H4 (cell line): ENCODE measurements at regions not wholly inside any gene's neighbourhood (a gene's known extent, or its start where the extent isn't known, plus 50 kb on each side); places are given as distances from the start of the nearest gene placed in this dataset.
"Not testable (repeated sequence)": the region's sequence is repeated elsewhere in the genome, so short reads cannot be mapped to it uniquely, and the experiment has no call there.

ENCODE experiments used
- DNase-seq: peaks from one replicate; pipeline ENCODE4 v3.0.0-alpha.2; 2015; ENCODE audit warnings: low spot score

DNA sequence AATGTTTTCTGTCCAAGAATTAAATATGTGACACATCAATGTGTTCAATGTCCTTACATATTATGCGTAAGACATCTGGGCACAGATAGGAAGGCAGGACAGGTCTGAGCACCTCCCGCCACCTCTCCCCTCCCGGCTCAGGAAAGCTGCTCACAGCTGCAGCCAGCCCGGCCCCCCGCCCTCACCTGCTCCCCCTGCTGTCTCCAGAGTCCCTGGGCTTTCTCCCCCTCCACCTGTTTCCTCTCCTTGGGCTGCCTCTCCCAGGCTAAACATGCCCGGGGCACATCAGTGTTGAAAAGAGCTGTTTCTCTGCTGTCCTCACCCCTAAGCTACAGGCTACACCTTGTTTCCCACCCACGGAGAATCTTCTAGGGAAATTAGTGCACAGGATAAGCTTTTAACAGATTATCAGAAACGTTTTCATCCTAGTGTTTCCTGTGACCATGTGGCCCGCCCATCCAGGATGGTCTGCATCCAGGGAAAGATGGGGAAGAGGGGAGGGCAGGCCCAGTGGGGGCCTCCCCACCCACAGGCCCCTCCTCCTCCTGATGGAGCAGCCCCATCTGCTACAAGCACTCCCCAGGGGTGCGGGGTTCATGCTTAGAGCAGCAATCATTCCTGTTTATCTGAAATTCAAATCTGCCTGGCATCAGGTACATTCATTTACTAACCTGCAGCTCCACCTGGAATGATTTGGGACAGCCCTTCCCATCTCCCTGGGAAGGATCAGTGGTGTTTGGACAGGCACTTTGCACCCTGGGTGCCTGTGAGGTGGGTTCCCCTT lies 273.8 kb upstream of the SFSWAP start:
- no peak for DNase-seq

DNA sequence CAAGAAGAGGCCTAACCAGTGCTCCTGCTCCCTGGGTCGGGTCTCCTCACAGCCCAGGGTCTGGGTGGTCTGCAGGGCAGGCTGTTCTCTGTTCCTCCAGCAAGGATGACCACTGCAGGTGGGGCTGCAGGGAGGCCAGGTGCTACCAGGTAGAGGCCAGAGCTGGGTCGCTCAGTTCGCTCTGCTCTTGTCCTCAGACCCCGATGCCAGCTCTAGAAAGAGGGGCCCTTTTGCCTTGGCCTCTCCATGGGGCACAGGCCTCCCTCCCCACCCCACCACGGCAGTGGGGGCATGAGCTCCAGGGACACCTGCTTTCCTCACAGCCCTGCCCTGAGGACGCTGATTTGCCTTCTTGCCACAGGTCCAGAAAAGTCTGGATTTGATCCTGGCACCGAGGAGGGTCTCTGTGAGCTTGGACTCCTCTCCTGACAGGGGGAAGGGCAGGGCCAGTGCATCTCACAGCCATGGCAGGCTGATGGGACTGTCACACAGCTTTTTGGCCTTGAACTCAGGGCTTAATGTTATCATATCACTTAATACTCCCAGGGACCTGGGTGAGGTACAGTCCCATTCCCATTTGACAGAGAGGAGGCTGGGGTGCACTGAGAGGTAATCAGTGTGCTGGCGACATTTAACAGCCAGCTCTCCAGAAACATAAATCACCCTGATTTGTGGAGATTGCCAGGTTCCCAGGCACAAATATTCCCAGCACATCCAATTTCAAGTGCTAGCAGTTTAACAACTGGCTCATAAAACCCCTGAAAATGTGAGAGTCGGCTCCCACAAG lies 273.0 kb upstream of the SFSWAP start:
- DNase-seq = no peak

DNA sequence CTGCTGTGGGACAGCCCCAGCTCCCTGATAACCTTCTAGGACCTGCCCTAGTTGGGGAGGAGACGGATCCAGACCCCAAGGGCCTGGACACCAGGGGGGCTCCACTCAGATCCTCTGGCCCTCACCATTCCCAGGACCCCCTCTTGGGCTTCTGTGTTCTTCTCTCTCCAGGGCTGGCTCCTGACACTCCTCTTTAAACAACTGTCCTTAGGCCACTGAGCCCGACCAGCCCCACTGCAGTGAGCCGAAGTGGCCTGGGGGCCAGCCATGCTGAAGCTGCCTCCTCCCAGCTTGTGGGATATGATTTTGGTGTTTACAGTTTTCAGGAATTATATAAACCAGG lies 272.4 kb upstream of the SFSWAP start:
- not testable (repeated sequence) for DNase-seq

DNA sequence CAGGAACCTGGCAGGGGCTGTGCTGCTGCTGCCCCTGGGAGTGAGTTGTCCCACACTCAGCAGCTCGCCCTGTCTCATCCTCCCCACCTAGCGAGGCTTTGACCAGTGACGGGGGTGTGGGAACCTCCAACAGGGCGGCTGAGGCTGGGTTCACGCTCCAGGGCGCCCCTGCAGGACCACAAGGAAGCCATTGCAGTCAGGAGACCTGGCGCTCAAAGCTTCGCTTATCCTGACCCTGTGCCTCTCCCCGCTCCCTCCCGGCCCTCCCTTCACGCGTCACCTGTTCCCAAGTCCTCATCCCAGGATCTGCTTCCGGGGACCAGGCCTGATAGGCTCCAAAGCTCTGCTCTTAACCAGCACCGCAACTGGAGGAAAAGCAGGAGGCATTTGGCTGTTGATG lies 272.0 kb upstream of the SFSWAP start:
- DNase-seq = no peak

DNA sequence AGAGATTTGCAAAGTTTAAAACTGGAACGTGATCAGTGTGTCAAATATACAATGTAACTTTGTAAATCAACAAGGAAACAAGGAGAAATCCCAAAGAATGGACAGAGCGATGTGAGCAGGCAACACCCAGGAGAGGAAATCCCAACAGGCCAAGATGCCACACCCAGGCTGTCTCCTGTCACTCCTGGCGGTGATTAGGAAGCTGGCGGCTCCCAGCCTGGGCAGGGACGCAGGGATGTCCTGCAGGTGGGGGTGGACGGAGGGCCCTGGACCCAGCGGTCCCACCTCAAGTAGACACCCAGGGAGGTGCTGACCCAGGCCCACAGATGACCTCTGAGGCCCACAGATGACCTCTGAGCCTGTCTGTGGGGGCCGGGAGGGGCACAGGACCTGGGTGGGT lies 271.1 kb upstream of the SFSWAP start:
- DNase-seq = not testable (repeated sequence)

DNA sequence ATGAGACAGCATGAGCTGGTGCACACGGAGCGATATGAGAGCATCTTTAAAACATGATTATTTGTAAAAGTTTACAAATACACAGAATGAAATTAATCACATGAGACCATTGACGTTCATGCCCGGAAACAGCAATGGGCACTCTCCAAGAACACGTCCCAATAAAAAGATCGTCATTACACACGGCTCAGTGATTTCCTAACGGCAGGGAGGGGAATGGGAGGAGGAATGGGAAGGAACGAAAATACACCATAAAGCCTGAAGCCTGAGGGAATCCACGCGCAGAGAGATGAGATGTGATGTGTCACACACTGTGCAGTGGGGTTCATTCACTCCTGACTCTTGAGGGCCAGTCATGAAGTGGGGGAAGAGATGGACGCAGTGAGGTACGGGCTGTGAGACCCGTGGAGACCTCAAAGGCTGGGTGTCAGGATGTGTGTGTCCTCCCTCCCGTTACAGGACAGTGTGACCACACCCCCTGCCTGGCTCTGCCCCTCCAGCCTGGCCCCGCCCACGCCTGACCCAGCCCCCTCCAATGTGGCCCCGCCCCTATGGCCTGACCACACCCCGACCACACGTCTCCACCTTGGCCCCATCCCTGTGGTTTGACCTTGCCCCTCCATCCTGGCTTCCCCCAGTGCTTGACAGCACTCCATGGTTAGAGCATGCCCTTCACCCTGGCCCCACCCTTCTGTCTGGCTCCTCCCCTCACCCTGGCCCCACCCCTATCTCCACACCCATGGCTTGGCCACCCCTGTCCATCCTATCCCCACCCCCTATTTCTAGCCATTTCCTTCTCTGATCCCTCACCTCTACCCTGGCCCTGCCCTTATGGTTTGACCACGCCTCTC lies 270.5 kb upstream of the SFSWAP start:
- not testable (repeated sequence) for DNase-seq

DNA sequence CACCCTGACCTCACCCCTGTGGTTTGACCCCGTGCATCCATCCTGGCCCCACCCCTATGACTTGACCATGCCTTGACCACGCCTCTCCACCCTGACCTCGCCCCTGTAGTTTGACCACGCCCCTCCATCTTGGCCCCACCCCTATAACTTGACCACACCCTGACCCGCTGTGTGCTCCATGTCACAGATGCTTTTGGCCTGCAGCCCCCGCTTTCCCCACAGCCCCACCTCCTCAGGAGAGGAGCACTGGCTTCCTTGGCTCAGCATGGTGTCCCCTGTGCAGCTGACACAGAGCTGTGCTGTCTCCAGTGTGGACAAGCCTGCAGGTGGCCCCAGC lies 269.9 kb upstream of the SFSWAP start:
- no peak for DNase-seq

DNA sequence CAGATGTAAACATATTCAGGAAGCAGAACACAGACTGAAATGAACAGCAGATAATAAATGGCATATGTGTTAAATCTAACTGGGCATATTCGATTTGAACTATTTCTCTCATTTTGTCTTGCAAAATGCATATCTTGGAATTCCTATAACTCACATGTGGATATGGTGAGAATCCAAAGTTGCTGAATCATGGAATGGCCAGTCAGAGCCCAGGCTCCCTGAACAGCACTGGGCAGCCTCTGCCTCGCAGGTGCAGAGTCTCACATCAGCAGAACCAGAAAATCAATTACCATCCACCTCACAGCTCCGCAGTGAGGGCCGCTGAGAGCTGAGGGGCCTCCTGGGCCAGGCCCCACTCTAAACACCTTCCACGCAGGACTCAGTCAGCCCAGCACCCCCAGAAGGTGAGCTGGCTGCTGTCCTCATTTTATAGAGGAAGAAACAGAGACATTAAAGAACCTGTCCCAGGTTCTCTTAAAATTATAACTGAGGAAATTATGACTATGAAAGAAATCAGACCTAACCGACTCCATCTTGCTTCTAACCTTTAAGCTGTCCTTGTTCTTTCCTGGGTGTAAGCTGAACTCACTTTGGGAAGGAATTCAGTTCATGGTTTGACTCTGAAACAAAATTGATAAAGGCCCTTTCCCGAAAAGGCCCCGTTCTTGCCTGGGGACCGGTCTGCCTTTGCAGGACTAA lies 269.1 kb upstream of the SFSWAP start:
- DNase-seq = no peak

DNA sequence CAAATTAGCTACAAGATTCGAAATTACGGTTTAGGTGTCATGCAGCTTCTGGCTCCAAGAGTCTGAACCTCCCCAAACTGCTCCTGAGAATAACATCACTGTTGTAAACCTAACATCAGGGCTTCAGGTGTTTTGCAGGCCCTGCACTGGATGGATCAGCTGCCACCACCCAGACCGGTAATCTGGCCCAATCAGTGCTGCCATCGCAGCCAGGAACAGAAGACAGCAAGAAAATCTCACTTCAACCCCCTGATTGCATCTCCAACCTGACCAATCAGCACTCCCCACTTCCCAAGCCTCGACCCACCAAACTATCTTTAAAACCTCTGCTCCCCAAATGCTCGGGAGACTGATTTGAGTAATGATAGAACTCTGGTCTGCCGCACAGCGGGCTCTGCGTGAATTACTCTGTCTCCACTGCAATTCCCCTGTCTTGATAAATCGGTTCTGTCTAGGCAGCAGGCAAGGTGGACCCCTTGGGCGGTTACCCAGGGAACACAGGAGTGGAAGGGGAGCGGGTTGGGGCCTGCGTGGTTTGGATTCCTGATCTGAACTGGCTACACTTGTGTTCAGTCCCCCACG lies 268.5 kb upstream of the SFSWAP start:
- DNase-seq = no peak

DNA sequence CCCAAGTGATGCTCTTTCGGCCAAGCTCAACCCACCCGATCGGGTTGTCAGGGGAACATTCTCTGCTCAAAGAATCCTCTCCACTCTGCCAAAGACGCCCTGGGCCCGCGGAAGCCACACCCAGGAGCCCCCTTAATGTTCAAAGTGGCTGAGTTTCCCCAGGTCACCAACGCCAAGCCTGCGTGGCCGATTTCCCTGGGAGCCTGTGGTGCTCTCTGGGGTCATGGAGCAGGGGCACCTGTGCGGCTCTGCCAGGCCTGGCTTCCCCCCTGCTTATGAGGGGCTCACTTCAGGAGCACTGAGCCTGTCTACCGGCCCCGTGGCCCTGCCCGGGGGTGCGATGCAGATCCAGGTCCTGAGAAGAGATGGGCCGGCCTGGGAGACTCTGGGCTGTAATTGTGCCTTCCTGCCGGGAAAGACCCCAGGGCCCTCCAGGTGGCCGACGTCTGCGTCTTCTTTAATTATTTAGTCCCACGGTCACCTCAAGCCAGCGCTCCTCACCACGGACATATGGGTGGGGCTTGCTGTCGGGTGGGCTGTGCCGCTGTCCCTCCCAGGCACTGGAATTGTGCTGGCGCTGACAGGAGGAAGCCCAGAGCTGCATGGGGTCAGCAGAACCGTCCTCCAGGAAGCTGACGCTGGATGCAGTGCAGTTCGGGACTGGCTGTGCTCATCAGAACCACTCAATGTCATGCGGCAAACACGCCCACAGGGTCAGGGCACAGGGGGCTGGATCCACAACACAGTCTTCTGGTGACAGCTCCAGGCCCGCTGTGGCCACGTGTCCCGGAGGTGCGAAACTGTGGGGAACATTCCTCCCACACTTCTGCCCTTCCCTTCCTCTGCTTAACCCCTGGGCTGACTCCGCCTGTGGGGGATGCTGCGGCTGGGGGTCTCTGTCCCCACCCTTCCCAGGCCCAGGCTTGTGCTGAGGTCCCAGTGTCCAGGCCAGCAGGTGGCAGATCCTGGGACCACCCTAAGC lies 267.6 kb upstream of the SFSWAP start:
- no peak for DNase-seq

DNA sequence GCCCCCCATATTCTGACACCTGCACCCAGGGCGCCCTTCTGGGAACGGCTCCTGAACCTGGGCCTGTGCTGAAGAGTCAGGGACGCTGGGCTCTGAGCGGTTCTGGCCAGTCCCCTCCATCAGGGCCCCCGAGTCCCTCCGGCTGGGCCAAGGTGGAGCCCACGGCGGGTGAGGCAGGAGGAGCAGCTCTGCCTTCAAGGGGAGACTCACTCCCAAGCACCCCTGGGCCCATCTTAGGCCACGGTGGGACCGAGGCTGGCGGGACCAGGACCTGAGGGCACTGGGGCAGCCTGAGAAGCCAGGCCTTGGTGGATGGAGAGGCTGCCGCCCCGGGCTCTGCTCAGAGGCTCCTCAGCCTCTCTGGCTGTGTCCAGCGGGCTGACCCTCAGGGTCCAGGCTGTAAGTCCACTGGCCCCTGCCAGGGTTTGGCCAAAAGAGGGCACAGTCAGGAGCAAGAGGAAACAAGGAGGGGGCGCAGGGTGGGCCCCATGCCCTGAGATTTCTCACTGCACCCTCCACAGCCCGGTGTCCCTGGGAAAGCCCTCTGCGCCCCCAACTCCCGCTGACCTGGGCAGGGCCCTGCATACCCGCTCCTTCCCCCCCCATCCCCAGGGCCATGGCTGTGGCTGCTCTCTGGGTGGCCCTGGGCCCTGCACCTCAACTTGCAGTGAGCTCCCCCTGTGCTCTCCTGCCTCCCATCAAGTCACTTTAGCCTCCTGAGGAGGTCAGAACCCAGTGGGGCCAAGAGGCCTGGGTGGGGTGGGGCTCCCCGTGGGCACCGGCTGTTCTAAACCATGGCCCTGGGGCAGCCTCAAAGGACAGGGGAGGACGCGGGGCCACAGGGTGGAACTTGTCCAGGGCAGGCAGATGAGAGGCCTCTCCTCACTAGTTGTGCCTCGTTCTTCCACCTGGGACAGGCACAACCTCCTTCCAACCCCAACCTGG lies 266.4 kb upstream of the SFSWAP start:
- DNase-seq = no peak

DNA sequence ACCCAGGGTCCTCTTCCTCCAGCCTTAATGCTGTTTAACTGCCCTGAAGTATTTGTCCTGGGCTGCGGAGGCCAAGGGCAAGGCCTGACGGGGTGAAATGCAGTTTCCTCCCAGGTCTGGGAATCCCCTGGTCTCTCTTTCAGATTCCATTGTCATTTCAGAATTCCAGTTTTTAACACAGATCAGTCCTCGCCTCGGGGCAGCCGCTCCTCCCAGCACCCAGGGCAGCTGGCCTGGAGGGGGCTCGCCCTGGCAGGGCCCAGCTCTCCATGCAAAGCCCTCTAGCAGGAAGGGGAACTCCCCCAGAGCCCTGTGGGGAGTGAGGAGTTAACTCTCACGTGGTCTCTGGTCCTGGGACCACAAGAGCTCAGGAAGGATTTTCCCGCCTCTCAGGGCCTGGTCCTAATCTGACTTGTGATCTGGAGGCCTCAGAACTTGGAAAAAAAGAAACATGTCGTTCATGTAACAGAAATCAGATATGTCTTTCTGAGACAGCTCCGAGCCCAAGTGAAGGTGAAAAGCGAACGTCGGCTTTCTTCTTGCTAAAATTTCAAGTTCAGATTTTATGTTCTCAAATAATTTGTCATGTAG lies 265.6 kb upstream of the SFSWAP start:
- DNase-seq = no peak

DNA sequence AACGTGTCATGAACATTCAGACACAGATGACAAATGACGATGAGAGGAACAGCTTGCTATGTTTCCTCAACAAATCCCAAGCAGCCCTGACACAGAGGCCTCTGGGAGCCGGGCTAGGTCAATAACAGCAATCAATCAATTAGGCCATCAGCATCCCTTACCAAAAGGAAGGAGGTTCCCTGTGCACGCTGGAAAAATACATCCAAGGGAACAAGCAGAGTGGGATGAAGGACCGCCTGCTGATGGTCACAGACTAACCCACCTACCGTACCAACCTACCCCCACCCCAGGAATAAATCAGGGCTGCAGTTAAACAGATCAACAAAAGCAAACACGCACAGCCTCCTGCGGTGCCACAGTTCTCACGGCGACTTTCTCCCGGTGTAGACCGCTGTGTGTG lies 265.1 kb upstream of the SFSWAP start:
- no peak for DNase-seq

DNA sequence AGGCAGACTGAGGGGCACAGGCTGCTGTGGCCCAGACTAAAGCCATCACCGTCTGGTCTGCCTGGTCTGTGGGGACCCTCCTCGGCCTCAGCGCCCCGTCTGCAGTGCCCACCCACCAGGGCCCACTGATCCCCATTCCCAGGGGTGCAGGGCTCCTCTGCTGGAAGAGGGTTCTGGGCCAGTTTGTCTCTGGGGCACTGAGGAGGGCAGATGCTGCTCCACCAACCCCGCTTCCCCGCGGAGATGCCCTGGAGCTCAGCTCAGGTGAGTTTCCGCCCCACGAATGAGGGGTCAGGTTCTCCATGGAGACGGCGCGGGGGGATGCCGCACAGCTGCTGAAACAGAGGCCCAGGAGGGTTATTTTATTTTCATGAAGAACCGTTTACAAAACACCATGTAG lies 263.3 kb upstream of the SFSWAP start:
- not testable (repeated sequence) for DNase-seq

DNA sequence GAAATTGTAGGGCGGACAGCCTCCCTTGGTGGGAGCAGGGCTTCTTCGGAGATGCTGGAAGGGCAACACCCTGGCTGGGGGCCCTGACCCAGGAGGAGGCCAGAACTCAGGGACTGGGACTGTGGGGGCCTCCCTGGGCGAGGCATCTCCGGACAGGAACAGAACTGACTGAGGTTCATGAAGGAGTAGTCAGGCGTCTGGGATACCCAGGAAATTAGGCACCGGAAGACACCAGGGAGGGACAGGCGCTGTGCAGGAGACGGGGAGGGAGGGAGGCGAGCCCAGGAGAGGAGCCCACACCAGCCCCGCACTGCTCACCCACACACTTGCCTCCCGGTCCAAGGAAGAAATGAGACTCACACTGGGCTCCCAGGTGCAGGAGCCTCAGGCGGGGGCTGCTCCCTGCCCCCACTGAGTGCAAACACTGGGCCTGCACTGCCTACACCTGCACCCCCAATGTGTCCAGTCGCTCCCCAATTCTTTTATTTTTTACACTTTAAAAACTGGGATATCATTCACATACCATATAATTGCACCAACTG lies 262.6 kb upstream of the SFSWAP start:
- DNase-seq = no peak

DNA sequence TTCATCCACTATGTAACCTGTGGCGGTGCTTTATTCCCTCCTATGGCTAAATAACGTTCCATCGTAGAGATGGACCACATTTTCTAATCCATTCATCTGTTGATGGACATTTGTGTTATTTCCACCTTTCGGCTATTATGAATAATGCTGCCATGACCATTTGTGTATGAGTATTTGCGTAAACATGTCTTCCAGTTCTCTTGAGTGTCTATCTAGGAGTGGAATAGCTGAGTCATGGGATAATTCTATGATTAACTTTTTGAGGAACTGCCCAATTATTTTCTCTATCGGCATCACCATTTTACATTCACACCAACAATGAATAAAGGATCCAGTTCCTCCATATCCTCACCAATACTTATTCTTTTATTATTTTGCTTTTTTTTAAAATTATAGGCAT lies 261.9 kb upstream of the SFSWAP start:
- no peak for DNase-seq

DNA sequence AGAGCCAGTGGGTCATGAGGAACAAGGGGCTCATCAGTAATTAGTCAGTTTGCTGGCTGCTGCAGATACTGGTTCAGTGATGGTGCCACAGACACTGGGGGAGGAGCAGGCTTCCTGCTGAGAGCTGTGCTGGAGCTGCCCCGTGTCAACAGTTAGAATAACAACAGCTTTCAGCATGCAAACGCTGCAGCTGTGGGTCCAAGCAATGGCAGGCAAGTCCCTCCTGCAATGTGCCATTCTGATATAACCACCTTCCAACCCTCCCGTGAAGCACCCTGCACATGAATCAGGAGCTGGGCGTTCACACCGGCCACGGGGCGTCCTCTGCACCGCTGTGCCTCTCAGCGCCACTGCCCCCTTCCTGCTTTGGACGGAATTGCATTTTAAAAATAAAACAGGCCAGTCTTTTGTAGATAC lies 258.4 kb upstream of the SFSWAP start:
- no peak for DNase-seq

DNA sequence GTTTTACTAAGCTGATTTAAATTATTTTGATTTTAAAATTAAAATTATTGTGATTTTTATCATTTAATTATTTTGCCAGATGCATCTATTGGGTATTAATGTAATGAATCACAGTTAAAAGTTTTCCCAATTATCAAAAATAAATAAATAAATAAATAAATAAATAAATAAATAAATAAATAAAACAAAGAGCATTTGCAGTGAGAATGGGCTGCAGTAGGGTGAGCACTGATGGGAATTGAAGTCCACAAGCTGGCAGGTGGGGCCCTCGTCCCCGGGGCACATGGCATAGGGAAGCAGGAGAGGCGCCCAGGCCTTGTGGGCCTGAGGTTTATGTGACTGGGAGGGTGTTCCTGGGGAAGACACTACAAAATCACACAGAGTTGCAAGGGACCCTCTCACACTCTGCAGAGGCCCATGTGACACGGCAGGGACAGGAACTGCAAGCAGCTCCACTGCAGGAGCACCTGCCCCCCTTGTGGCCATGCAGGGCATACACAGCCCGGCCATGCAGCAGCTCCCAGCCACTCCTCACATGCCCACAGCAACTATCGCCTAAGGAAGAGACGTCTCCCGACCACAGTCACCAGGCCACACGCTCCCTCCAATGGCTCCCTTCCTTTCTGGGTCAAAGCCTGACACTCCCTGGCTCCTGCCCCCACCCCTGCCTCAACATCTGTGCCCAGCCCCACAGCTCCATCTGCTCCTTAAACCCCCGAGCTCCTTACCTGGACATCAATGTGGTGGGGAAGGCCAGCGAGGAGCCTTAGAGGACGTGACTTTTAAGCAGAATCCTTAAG lies 256.3 kb upstream of the SFSWAP start:
- DNase-seq = no peak
